Retinal pigment epithelial cell (primary cell): ENCODE measurements at regions not wholly inside any gene's neighbourhood (a gene's known extent, or its start where the extent isn't known, plus 50 kb on each side); places are given as distances from the start of the nearest gene placed in this dataset.

Experiments used
- DNase-seq: peaks from one replicate; pipeline ENCODE4 v3.0.0-alpha.2; 2010; ENCODE audit warnings: low read depth
- H3K4me3 ChIP-seq: 2 replicates; pipeline ENCODE4 v1.5.1; 2011; ENCODE audit warnings: mild to moderate bottlenecking, low read length, control low read depth, moderate library complexity
- TF ChIP-seq, protein P1 (sequence below): conservative IDR thresholded peaks from 2 replicates; pipeline ENCODE4 v1.5.1; 2011; ENCODE audit warnings: low read depth, low read length, control low read depth, inconsistent platforms

DNA sequence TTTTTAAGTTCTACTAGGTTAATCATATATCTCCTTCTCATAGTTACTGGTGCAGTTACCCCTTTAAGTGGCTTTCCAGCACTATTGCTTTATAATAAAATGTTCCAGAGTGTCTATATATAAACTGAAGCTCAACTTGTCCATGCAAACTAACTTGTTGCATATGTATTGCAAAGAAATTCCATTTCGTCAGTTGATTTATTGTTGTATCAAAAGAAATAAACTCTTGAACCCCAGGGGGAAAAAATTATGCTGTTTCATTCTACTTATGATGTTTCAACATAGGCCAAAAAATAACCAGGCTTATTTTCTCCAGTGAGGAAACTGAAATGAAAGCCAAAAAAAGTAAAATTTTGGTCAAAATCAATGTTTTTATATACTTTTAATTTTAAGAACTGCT, 491.9 kb downstream of the NR4A2 start:
- H3K4me3 ChIP-seq: no peak overlapping the region
- TF ChIP-seq, protein P1, sequence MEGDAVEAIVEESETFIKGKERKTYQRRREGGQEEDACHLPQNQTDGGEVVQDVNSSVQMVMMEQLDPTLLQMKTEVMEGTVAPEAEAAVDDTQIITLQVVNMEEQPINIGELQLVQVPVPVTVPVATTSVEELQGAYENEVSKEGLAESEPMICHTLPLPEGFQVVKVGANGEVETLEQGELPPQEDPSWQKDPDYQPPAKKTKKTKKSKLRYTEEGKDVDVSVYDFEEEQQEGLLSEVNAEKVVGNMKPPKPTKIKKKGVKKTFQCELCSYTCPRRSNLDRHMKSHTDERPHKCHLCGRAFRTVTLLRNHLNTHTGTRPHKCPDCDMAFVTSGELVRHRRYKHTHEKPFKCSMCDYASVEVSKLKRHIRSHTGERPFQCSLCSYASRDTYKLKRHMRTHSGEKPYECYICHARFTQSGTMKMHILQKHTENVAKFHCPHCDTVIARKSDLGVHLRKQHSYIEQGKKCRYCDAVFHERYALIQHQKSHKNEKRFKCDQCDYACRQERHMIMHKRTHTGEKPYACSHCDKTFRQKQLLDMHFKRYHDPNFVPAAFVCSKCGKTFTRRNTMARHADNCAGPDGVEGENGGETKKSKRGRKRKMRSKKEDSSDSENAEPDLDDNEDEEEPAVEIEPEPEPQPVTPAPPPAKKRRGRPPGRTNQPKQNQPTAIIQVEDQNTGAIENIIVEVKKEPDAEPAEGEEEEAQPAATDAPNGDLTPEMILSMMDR: no peak
- DNase-seq: no peak

DNA sequence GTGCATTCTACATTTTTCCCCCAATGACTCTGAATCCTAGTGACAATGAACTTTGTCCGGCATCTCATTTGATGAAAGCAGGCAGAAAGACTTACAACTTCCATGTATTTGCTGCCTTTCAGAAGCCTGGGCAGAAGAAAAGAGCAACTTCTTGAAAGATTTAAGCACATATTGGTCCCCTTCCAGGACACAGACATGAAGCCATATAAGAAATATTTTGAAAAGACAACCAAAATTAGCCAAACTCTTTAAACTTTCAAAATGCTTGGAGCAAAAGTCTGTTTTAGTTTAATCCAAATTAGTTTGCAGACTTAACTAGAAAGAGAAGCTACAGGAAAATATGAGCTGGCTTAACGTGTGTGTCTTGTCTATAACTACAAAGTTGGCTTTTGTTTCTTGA, 492.5 kb downstream of the NR4A2 start:
- DNase-seq: no peak
- TF ChIP-seq, protein P1: no peak
- no peak overlapping the region for H3K4me3 ChIP-seq

DNA sequence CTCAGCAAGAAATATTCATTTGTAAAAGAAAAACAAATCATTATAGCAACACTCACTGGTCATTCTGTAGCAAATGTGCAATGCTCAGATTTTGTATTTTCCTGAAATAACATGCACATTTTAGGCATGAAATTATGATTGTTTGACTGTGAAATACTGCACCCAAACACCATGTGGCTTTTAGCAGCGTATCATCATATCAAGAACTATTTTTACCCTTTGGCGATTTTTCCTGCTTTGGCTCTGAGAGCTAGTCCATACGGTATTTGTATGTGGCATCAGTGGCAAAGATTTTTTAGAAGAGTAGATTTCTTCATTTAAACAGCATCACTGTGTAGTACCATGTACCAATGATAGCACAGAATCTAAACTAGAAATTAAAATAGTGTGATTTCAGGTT, 493.1 kb downstream of the NR4A2 start:
- TF ChIP-seq, protein P1: no peak
- H3K4me3 ChIP-seq: no peak overlapping the region
- DNase-seq: no peak

DNA sequence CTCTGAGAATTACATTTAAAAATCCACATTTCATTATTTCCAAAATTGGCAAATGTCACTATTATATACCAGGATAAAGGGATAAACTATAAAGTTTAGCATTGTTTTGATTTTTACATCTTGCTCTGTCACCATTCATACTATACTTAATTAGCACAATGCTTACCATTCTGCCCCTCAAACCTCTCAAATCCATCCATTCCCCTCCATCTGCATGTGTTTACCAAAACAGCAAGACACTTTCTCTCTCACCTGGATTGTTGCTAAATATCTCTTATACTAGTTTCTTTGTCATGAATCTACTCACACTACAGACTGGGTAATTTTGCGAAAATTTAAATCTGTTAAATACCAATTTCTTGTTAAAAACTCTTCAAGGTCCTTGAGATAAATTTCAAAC, 496.1 kb downstream of the NR4A2 start:
- no peak overlapping the region for H3K4me3 ChIP-seq
- DNase-seq: no peak
- TF ChIP-seq, protein P1: no peak

DNA sequence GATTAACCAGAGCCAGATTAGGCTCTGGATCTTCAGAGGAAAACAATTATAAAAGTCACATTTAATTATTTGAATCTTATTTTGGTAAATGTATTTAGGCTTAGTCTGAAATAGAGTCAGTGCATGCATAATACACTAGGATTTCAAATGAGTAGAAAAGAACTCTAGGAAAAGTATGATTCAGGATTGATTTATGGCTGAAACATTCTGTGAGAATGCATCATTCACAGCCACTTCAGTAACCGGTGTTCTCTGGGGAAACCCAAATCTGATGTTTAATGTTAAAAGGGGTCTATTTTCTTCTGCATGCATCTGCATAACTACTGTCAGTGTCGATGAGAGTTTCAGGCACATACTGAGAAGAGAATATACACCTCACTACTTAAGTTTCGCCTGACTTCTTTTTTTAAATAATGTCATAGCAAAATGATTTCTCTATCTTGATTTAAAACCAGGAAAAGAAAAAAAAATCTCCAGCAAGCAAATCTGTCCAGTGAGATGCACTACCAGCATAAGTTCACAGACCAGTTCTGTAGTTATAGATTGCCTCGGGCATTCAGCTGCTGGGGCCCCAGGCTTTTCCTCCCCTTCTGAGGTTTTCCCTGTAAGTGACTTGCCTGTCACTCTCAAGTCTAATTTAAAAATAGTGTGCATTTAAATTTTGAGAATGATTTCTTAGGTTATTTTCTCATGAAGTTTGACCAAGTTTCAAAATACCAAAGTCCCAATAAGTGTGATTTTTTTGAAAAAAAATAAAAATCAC, 501.5 kb downstream of the NR4A2 start:
- TF ChIP-seq, protein P1: no peak
- H3K4me3 ChIP-seq: no peak overlapping the region
- no peak for DNase-seq

DNA sequence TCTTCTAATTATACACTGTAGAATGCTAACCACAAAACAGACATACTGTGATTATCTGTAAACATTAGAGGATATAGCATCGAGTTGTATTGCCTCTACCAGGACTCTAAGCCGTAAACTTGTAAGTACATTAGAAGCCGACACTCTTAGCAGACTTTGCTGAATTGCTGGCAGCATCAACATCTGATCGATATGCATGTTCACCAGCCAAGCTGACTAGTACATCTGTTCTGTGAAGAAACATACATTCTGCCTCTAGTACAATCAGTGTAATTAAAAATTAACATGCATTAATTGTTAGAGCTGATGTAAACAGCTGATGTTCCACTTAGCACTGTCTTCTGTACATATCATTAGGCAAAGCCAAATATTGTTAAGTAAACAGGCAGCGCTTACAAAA, 502.2 kb downstream of the NR4A2 start:
- no peak overlapping the region for H3K4me3 ChIP-seq
- DNase-seq: no peak
- TF ChIP-seq, protein P1: no peak

DNA sequence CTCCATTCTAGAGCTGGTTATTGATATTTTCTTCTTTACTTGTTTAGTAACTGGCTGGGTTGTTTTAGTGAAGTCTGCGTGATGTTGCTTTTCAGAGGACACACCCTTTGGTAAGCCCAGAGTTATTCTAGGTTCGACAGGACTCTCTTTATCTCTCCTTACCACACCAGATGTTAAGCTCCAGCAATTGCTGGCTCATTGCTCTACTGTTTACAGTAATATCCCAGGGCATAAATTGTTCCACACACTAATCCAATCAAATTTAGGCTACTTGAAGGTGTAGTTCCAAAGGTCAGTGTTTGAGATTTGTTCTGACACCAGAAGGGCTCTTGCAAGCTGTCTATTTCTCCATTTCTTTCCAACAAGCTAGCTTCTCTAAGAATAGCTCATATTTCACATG, 506.6 kb downstream of the NR4A2 start:
- H3K4me3 ChIP-seq: no peak overlapping the region
- DNase-seq: no peak
- TF ChIP-seq, protein P1: no peak
